Hypothalamus (tissue), 51 donors: ENCODE measurements at regions not wholly inside any gene's neighbourhood (a gene's known extent, or its start where the extent isn't known, plus 50 kb on each side); places are given as distances from the start of the nearest gene placed in this dataset.
"Not testable (repeated sequence)": the region's sequence is repeated elsewhere in the genome, so short reads cannot be mapped to it uniquely, and the experiment has no call there.

ENCODE experiments used
- DNase-seq, 51 donors: peaks; one replicate each; lab custom pipeline; 2025; lab: John Stamatoyannopoulos, UW

DNA sequence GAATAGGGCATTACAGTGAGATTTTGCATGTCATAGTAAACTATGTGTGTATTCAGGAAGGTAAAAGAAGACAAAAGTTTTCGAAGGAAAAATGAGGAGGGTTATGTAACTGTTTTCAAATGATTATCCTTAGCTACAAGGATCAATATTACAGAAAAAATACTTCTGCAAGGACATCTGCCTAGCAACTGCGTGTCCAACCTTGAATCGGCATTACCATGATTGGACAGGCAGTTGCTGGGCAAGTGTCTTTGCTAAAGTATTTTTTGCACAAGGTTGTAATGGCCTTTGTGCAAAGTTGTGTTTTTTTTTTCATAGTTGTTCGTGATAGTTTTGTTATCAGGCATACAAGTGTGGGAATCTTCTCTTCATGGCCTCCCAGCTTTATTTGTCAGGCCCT is 136.8 kb downstream of the FASLG start:
- no peak for DNase-seq

- not testable (repeated sequence) for DNase-seq
Measured at GRCh38 chr1:172799804-172800203, 140.9 kb downstream of the FASLG start.

DNA sequence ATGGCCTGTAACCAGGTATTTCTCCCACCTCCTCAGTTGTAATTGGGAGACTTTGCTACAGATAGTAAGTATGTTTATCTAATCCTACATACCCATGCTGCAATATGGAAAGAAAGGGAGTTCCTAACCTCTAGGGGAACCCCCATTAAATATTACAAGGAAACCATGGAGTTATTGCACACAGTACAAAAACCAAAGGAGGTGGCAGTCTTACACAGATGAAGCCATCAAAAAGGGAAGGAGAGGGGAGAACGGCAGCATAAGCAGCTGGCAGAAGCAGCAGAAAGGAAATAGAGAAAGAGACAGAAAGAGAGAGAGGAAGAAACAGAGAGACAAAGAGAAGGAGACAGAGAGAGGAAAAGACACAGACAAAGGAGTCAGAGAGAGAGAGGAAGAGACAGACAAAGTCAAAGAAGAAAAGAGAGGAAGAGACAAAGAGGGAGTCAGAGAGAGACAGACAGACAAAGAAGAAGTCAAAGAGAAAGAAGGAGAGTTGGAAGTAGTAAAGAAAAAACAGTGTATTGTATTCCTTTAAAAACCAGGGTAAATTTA is 142.9 kb downstream of the FASLG start:
- DNase-seq = no peak

DNA sequence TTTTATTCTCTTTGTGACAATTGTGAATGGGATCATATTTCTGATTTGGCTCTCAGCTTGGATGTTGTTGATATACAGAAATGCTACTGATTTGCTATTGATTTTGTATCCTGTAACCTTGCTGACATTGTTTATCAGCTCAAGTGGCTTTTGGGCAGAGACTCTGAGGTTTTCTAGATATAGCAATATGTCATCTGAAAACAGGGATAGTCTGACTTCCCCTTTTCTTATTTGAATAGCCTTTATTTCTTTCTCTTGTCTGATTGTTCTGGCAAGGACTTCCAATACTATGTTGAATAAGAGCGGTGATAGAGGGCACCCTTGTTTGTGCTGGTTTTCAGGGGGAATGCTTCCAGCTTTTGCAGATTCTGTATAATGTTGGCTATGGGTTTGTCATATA is 150.8 kb downstream of the FASLG start:
- DNase-seq = no peak

DNA sequence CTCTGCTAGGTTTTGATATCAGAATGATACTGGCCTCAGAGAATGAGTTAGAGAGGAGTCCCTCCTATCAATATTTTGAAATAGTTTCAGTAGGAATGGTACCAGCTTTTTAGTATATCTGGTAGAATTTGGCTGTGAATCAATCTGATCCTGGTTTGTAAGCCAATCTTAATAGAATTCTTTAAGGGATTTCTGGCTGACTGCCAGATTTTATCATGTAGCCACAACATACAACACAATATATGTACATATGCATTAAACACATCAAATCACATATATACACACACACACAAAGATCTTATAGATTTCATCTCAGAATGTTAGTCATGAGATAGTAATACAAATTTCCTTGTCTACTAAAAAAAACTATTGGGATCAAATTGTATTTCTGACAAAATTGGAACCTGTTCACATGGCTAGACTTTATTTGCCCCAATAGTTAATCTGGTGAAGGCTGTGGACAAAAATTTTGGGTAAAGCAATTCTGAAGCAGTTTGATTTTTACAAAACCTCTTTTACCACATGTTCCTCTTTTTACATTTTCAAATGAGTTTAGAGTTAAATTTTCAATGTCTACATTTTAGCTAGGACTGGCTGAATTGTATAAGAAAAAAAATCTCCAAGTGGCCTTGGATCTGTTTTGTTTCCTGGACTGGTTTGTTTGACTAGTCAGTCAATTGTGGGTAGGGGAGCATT is 151.7 kb downstream of the FASLG start:
- no peak for DNase-seq

GRCh38 chr1:172811694-172812093 is 152.8 kb downstream of the FASLG start:
- DNase-seq = no peak

GRCh38 chr1:172812118-172812517 is 153.2 kb downstream of the FASLG start:
- no peak for DNase-seq

DNA sequence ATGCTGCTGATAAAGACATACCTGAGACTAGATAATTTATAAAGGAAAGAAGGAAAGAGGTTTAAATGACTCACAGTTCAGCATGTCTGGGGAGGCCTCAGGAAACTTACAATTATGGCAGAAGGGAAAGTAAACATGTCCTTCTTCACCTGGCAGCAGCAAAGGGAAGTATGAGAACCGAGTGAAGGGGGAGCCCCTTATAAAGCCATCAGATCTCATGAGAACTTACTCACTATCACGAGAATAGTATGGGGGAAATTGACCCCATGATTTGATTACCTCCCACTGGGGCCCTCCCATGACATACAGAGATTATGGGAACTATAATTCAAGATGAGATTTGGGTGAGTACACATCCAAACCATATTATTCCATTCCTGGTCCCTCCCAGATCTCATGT is 154.4 kb downstream of the FASLG start:
- no peak for DNase-seq

- no peak for DNase-seq
Measured at GRCh38 chr1:172814428-172814827, 155.5 kb downstream of the FASLG start.

GRCh38 chr1:172815740-172816139 is 156.8 kb downstream of the FASLG start:
- no peak for DNase-seq

GRCh38 chr1:172818841-172819527 is 160.1 kb downstream of the FASLG start:
- DNase-seq = peak in 3 of 51 donors; percentile 1 to 22 (median 9)

DNA sequence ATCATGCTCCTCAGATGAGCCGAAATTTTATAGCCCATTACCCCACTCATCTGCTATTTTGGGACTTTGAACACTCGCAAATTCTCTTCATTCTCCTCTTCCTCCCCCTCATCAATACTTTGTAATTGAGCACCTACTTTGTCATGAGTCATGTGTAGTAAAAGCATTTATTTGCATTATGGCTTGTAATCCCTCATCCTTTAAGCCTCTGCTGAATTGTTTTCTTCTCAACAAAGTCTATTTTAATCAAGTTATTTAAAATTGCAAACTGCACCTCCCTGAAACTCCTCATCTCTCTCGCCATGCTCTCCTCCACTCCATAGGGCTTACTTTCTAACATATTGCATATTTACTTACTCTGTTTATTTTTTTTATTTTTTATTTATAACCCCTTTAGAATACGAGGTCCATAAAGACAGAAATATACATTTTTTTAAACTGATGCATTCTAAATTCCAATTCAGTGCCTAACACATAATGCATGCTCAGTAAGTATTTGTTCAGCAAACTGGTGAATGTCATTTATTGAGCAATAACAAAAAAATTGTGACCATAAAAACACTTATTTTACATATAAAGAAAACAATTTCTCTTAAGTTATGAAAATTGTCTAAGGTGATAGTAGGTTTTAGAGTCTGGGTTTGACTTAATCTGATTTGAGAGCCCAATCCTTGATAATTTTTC is 161.7 kb downstream of the FASLG start:
- no peak for DNase-seq

- DNase-seq = peak in 6 of 51 donors; percentile 4 to 10 (median 6)
Measured at GRCh38 chr1:172821609-172822274, 162.8 kb downstream of the FASLG start.

DNA sequence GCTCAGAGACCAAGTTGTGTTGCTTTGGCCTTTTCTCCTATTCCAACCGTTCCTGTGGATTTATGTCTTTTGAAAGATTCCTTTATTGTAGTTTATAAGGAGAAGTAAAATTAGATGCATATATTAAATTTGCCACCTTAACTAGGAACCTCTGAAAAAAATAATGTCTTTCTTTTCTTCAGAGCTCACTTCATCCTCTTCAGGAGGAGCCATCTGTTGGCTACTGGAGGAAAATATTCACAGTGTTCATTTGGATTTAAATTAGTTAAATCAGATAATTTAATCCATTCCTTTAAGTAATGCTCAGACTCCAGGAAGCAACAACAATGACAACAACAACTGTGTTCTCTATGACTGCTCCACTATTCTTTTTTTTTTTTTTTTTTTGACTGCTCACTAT is 164.0 kb downstream of the FASLG start:
- DNase-seq = no peak

DNA sequence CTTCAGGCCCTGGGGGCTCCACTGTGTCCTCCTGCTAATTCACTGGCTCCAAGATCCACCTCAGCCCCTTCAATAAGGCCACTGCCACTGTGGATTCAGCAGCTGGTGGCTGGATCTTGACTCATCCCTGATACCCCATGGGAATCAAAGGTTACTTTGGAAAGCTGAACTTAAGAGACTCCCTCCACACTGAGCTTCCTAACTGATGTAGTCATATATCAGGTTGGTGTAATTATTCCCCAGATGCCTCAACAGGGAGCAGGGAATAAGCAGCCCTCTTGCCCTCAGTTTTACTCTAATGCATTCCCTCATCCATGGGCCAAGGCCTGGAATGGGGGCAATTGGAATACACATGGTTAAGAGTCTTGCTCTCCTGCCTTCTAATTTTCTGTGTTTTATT is 164.6 kb downstream of the FASLG start:
- no peak for DNase-seq

- no peak for DNase-seq
Measured at GRCh38 chr1:172824209-172824608, 165.3 kb downstream of the FASLG start.

GRCh38 chr1:172826096-172826741 is 167.3 kb downstream of the FASLG start:
- DNase-seq = peak in 3 of 51 donors; percentile 4 to 14 (median 7)

DNA sequence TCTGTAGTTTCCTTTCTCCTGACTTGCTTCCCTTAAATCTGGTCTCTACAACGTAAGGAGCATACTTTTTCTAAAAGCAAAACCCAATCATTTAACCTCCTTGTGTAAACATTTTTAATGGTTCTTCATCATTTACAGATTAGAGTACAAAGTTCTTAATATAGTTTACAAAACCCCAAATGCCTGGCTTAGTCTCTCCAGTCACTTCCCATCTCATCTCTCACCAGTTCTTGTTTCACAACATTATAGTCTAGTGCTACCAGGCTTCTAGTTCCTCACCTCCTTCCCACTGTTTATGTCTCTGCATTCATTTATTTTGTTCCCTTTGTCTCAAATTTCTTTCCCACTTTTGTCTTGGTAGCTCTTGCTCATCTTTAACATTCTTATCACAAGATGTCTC is 168.4 kb downstream of the FASLG start:
- no peak for DNase-seq

GRCh38 chr1:172827841-172828240 is 168.9 kb downstream of the FASLG start:
- no peak for DNase-seq

GRCh38 chr1:172832006-172832725 is 173.3 kb downstream of the FASLG start:
- no peak for DNase-seq
